Heart left ventricle (tissue), 16 donors: ENCODE measurements at regions not wholly inside any gene's neighbourhood (a gene's known extent, or its start where the extent isn't known, plus 50 kb on each side); places are given as distances from the start of the nearest gene placed in this dataset.

Experiments used
- ATAC-seq, 4 donors: fragments of 200-7000 bp; cut with Tn5 transposase; one replicate each; pipeline ENCODE4 v1.9.1; 2020 to 2022; ENCODE audit warnings: moderate library complexity in 4 of 4, mild to moderate bottlenecking in 3 of 4, moderate number of reproducible peaks in 1 of 4
- DNase-seq, 5 donors: peaks; one replicate each; pipeline ENCODE4 v3.0.0-alpha.2; 2020
- H3K27ac ChIP-seq, 12 donors: fragments of 200-600 bp; sonication (generic) in 4 of 12; one replicate each; pipeline versions ENCODE4 v1.5.0 to v1.8.0; 2016 to 2022; ENCODE audit warnings: mild to moderate bottlenecking in 2 of 12
- H3K27me3 ChIP-seq, 9 donors: fragments of 200-600 bp; sonication (generic) in 2 of 9; one replicate each; pipeline versions ENCODE4 v1.5.1 to v1.8.0; 2016 to 2022; ENCODE audit warnings: mild to moderate bottlenecking in 3 of 9
- H3K36me3 ChIP-seq, 9 donors: fragments of 200-600 bp; sonication (generic) in 2 of 9; one replicate each; pipeline versions ENCODE4 v1.5.0 to v1.8.0; 2018 to 2022; ENCODE audit warnings: mild to moderate bottlenecking in 2 of 9
- H3K4me1 ChIP-seq, 12 donors: fragments of 200-600 bp; sonication (generic) in 4 of 12; one replicate each; pipeline versions ENCODE4 v1.5.0 to v1.8.0; 2016 to 2022; ENCODE audit warnings: mild to moderate bottlenecking in 3 of 12
- H3K4me3 ChIP-seq, 12 donors: fragments of 200-600 bp; sonication (generic) in 4 of 12; one replicate each; pipeline versions ENCODE4 v1.5.0 to v1.8.0; 2017 to 2022; ENCODE audit warnings: mild to moderate bottlenecking in 9 of 12, moderate library complexity in 4 of 12
- H3K9me3 ChIP-seq, 12 donors: fragments of 200-600 bp; sonication (generic) in 4 of 12; one replicate each; pipeline versions ENCODE4 v1.5.0 to v1.8.0; 2016 to 2022; ENCODE audit warnings: mild to moderate bottlenecking in 1 of 12
- CTCF ChIP-seq, 12 donors: fragments of 200-600 bp; sonication (generic) in 4 of 12; IDR thresholded peaks; one replicate each; pipeline versions ENCODE4 v1.5.0 to v1.8.0; 2018 to 2022; ENCODE audit warnings: antibody characterized with exemption in 12 of 12, mild to moderate bottlenecking in 5 of 12
- POLR2A ChIP-seq, 2 donors: fragments of 450-650 bp; IDR thresholded peaks; one replicate each; pipeline ENCODE4 v1.6.1; 2017; ENCODE audit warnings: antibody characterized with exemption in 2 of 2, mild to moderate bottlenecking in 2 of 2, moderate library complexity in 2 of 2
- WGBS, 4 donors: extraction: QIAGEN DNeasy Blood & Tissue Kit in 2 of 4; methylation state at CpG; one replicate each; pipeline versions ENCODE4 v1.1.5 to v1.1.7; 2013 to 2018; 5-methylcytosine and 5-hydroxymethylcytosine counted together
- intact Hi-C, 10 donors: fragments of 100-400 bp; cut with DNase I; formaldehyde crosslinking; loops; one replicate each; pipeline versions ENCODE4 v1.11.1 to v1.14.2; 2022
- donor health status: ischemic (EF 13 %, LVEDD 7.1; RV severe dilation, severe dysfunction).
- donor health status: healthy with polysubstance abuse.
- donor health status: DM: no; HTN: yes; CAD: no.
- donor health status: DM: no; HTN: no; CAD: no.
- donor health status: ischemic (EF 25% LVEDD 6.9; RV normal size, moderate dysfunction).
- donor health status: ischemic (EF 25% LVEDD 5.7; RV mildly dilated, moderate dysfunction).
- donor health status: healthy.
- donor health status: DM: yes; HTN: yes; CAD: no.
- donor health status: ischemic (EF 35%, LVEDD 5.7; RV mildly dilated, moderate dysfunction).
- donor health status: nonischemic (EF 11% LVEDD 7.7; RV severe dilation, severe dysfunction).
- donor health status: DM: yes; HTN: yes; CAD: no.
- donor health status: PGD.
- donor health status: ischemic (EF 29% LVEDD 5.4; RV normal size, mild dysfunction).
- donor health status: nonischemic (EF 23%, LVEDD 6.1; RV moderate dilation, normal function).

GRCh38 chr2:153546358-153546757 is 67.8 kb upstream of the RPRM start:
- no peak overlapping the region for H3K4me3 ChIP-seq
- H3K36me3 ChIP-seq: no peaks in the 10 kb centered on the region
- H3K27me3 ChIP-seq: no peaks in the 10 kb centered on the region
- TF ChIP-seq CTCF (IDR thresholded peaks at IDR 0.05): no peak
- no peak for TF ChIP-seq POLR2A (IDR thresholded peaks at IDR 0.05)
- DNase-seq (no peak), ATAC-seq (no peak)
- 55 to 71% (median 60%) methylated on average over 2 of the region's 2 CpGs for WGBS, 4 donors
- no peaks in the 10 kb centered on the region for H3K9me3 ChIP-seq
- no peaks in the 10 kb centered on the region for H3K4me1 ChIP-seq
- no peak overlapping the region for H3K27ac ChIP-seq
- intact Hi-C loops: no loop called here

DNA sequence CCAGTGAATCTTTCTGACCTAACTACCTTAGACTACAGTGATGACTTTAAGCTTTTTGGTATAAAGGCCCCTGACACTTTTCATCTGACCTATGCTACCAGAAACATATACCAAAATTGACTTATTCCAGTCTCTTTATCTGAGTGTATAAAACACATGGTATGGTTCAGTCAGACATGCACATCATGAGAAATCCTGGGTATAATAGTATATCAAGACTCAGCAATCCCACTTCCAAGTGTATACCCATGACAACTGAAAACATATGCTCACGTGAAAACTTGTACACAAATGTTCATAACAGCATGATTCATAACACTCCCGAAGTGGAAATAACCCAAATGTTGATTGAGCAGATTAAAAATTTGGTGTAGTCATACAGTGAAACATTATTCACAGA is 70.0 kb upstream of the RPRM start:
- ATAC-seq (no peak), DNase-seq (no peak)
- H3K4me3 ChIP-seq: no peak overlapping the region
- H3K36me3 ChIP-seq: no peaks in the 10 kb centered on the region
- no peak overlapping the region for H3K27ac ChIP-seq
- intact Hi-C loops: no loop called here
- H3K9me3 ChIP-seq: no peaks in the 10 kb centered on the region
- no peak for TF ChIP-seq CTCF (IDR thresholded peaks at IDR 0.05)
- no peak for TF ChIP-seq POLR2A (IDR thresholded peaks at IDR 0.05)
- no peaks in the 10 kb centered on the region for H3K4me1 ChIP-seq
- H3K27me3 ChIP-seq: no peaks in the 10 kb centered on the region
- 61 to 73% (median 69%) methylated on average over 2 of the region's 2 CpGs for WGBS, 4 donors

DNA sequence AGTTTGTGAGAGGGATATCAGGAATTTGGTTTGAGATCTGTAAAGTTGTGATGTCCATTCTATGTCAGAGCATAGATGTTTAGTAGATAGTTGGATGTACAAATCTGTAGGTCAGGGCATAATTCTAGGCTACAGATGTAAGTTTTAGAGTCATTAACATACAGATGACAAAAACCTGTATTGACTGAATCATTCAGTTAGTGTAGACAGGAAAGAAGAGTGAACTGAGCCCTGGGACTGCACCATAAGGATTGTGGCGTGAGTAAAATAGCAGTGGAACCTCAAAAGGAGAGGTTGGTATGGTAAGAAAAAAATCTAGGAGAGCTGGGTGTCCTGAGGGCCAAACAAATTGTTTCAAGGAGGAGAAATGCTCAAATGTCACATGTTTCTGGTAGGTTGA is 73.1 kb upstream of the RPRM start:
- WGBS, 4 donors: 37 to 53% (median 46%) methylated on average over 1 of the region's 1 CpG
- intact Hi-C loops: no loop called here
- Histone ChIP-seq H3K4me3 (no peak overlapping the region), H3K36me3 (no peaks in the 10 kb centered on the region), H3K27me3 (no peaks in the 10 kb centered on the region), H3K27ac (no peak overlapping the region), H3K9me3 (no peaks in the 10 kb centered on the region), H3K4me1 (no peaks in the 10 kb centered on the region)
- no peak for ATAC-seq
- DNase-seq: no peak
- TF ChIP-seq POLR2A (IDR thresholded peaks at IDR 0.05) (no peak), CTCF (IDR thresholded peaks at IDR 0.05) (no peak)

GRCh38 chr2:153557211-153557610 is 78.6 kb upstream of the RPRM start:
- 62 to 68% (median 63%) methylated on average over 3 of the region's 3 CpGs for WGBS, 4 donors
- ATAC-seq: no peak
- no peak overlapping the region for H3K4me3 ChIP-seq
- no peaks in the 10 kb centered on the region for H3K4me1 ChIP-seq
- intact Hi-C loops: no loop called here
- TF ChIP-seq CTCF (IDR thresholded peaks at IDR 0.05) (no peak), POLR2A (IDR thresholded peaks at IDR 0.05) (no peak)
- no peaks in the 10 kb centered on the region for H3K36me3 ChIP-seq
- DNase-seq: no peak
- H3K27me3 ChIP-seq: no peaks in the 10 kb centered on the region
- no peaks in the 10 kb centered on the region for H3K9me3 ChIP-seq
- no peak overlapping the region for H3K27ac ChIP-seq
